NT2/D1 (cell line): ENCODE measurements at regions not wholly inside any gene's neighbourhood (a gene's known extent, or its start where the extent isn't known, plus 50 kb on each side); places are given as distances from the start of the nearest gene placed in this dataset.

ENCODE experiments used
- YY1 ChIP-seq: IDR thresholded peaks from 2 replicates; pipeline ENCODE4 v1.6.1; 2011; ENCODE audit not compliant: insufficient read length, insufficient read depth
- ZNF274 ChIP-seq: IDR thresholded peaks from 2 replicates; pipeline ENCODE4 v1.6.1; 2011; ENCODE audit warnings: mild to moderate bottlenecking, low read depth, low read length

DNA sequence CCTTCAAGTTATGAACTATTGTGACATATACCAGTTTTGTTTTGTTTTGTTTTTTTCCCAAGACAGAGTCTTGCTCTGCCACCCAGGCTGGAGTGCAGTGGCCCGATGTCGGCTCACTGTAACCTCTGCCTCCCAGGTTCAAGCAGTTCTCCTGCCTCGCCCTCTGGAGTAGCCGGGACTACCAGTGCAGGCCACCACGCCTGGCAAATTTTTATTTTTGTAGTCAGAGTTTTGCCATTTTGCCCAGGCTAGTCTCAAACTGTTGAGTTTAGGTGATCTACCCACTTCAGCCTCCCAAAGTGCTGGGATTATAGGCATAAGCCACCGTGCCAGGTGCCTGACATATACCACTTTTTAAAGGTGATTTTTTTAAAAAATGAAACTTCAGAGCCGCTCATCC lies 74.6 kb downstream of the ARRDC4 start:
- TF ChIP-seq YY1 (no peak), ZNF274 (no peak)
